ENCODE measurements at regions not wholly inside any gene's neighbourhood (a gene's known extent, or its start where the extent isn't known, plus 50 kb on each side); places are given as distances from the start of the nearest gene placed in this dataset.

DNA sequence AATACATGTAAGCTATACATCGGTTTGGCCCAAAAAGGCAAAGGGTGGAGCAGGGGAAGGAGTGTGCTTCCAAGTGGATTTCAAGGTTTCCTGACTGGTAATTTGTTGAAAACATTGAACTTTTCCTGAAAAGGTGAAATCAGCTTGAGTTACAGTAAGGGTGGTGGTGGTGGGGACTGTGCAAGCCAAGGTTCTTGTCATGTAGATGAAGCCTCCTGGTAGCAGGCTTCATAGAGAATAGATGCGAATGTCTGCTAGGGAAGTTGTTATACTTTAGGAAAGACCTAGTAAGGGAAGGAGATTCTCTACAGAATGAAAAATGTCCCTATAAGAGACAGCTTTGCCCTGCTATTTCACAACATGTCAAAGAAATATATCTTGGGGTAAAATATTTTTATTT, 528.2 kb upstream of the CBLB start:
- TF ChIP-seq, protein P1, sequence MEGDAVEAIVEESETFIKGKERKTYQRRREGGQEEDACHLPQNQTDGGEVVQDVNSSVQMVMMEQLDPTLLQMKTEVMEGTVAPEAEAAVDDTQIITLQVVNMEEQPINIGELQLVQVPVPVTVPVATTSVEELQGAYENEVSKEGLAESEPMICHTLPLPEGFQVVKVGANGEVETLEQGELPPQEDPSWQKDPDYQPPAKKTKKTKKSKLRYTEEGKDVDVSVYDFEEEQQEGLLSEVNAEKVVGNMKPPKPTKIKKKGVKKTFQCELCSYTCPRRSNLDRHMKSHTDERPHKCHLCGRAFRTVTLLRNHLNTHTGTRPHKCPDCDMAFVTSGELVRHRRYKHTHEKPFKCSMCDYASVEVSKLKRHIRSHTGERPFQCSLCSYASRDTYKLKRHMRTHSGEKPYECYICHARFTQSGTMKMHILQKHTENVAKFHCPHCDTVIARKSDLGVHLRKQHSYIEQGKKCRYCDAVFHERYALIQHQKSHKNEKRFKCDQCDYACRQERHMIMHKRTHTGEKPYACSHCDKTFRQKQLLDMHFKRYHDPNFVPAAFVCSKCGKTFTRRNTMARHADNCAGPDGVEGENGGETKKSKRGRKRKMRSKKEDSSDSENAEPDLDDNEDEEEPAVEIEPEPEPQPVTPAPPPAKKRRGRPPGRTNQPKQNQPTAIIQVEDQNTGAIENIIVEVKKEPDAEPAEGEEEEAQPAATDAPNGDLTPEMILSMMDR (IDR thresholded peaks at IDR 0.05; ENCODE audit: insufficient read depth, low read length) = no peak
- TF ChIP-seq SPI1 (IDR thresholded peaks at IDR 0.05; ENCODE audit: borderline replicate concordance, low read depth) (no peak), POLR2AphosphoS5 (IDR thresholded peaks at IDR 0.05; ENCODE audit: low read depth) (no peak)
- TF ChIP-seq, protein P2, sequence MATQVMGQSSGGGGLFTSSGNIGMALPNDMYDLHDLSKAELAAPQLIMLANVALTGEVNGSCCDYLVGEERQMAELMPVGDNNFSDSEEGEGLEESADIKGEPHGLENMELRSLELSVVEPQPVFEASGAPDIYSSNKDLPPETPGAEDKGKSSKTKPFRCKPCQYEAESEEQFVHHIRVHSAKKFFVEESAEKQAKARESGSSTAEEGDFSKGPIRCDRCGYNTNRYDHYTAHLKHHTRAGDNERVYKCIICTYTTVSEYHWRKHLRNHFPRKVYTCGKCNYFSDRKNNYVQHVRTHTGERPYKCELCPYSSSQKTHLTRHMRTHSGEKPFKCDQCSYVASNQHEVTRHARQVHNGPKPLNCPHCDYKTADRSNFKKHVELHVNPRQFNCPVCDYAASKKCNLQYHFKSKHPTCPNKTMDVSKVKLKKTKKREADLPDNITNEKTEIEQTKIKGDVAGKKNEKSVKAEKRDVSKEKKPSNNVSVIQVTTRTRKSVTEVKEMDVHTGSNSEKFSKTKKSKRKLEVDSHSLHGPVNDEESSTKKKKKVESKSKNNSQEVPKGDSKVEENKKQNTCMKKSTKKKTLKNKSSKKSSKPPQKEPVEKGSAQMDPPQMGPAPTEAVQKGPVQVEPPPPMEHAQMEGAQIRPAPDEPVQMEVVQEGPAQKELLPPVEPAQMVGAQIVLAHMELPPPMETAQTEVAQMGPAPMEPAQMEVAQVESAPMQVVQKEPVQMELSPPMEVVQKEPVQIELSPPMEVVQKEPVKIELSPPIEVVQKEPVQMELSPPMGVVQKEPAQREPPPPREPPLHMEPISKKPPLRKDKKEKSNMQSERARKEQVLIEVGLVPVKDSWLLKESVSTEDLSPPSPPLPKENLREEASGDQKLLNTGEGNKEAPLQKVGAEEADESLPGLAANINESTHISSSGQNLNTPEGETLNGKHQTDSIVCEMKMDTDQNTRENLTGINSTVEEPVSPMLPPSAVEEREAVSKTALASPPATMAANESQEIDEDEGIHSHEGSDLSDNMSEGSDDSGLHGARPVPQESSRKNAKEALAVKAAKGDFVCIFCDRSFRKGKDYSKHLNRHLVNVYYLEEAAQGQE (IDR thresholded peaks at IDR 0.05; ENCODE audit: insufficient replicate concordance, low read depth) = no peak

Data from HL-60 (cell line).